Panc1 (cell line): ENCODE measurements at regions not wholly inside any gene's neighbourhood (a gene's known extent, or its start where the extent isn't known, plus 50 kb on each side); places are given as distances from the start of the nearest gene placed in this dataset.

Experiments
- POLR2AphosphoS5 ChIP-seq: IDR thresholded peaks from 2 replicates; pipeline ENCODE4 v1.6.1; 2012; ENCODE audit warnings: mild to moderate bottlenecking, low read depth, low read length, moderate library complexity
- REST ChIP-seq, 2 experiments: IDR thresholded peaks; 2 replicates each; pipeline ENCODE4 v1.6.1; 2011 to 2012; ENCODE audit warnings: low read depth in 2 of 2, control low read depth in 1 of 2, low read length in 1 of 2, mild to moderate bottlenecking in 1 of 2, moderate library complexity in 1 of 2; ENCODE audit not compliant: insufficient read depth in 1 of 2
- SIN3A ChIP-seq: IDR thresholded peaks from 2 replicates; pipeline ENCODE4 v1.6.1; 2012; ENCODE audit warnings: low read depth, mild to moderate bottlenecking, low read length, moderate library complexity, borderline replicate concordance; ENCODE audit not compliant: insufficient read depth
- TCF7L2 ChIP-seq: IDR thresholded peaks from 2 replicates; pipeline ENCODE4 v1.6.1; 2011; ENCODE audit warnings: mild to moderate bottlenecking, low read depth, low read length, inconsistent platforms
- TF ChIP-seq, protein P1 (sequence below): fragments of 450-650 bp; IDR thresholded peaks from 2 replicates; pipeline ENCODE4 v1.5.1; 2017; ENCODE audit warnings: mild to moderate bottlenecking

DNA sequence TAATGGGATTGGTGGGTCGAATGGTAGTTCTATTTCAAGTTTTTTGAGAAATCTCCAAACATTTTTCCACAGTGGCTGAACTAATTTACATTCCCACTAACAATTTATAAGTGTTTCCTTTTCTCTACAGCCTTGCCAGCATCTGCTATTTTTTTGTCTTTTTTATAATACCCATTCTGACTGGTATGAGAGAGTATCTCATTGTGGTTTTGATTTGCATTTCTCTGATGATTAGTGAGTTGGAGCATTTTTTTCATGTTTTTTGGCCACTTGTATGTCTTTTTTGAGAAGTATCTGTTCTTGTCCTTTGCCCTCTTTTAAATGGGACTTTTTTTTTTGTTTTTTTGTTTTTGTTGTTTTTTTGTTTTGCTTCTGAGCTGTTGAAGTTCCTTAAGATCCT is 200.0 kb upstream of the GK2 start:
- TF ChIP-seq, protein P1, sequence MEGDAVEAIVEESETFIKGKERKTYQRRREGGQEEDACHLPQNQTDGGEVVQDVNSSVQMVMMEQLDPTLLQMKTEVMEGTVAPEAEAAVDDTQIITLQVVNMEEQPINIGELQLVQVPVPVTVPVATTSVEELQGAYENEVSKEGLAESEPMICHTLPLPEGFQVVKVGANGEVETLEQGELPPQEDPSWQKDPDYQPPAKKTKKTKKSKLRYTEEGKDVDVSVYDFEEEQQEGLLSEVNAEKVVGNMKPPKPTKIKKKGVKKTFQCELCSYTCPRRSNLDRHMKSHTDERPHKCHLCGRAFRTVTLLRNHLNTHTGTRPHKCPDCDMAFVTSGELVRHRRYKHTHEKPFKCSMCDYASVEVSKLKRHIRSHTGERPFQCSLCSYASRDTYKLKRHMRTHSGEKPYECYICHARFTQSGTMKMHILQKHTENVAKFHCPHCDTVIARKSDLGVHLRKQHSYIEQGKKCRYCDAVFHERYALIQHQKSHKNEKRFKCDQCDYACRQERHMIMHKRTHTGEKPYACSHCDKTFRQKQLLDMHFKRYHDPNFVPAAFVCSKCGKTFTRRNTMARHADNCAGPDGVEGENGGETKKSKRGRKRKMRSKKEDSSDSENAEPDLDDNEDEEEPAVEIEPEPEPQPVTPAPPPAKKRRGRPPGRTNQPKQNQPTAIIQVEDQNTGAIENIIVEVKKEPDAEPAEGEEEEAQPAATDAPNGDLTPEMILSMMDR: no peak
- TF ChIP-seq SIN3A (no peak), REST (IDR thresholded peaks at IDR 0.05; ENCODE audit: insufficient read depth in 1 of 2, low read depth in 2 of 2, low read length in 1 of 2) (no peak), POLR2AphosphoS5 (no peak), TCF7L2 (no peak)
